ENCODE measurements at regions not wholly inside any gene's neighbourhood (a gene's known extent, or its start where the extent isn't known, plus 50 kb on each side); places are given as distances from the start of the nearest gene placed in this dataset.

DNA sequence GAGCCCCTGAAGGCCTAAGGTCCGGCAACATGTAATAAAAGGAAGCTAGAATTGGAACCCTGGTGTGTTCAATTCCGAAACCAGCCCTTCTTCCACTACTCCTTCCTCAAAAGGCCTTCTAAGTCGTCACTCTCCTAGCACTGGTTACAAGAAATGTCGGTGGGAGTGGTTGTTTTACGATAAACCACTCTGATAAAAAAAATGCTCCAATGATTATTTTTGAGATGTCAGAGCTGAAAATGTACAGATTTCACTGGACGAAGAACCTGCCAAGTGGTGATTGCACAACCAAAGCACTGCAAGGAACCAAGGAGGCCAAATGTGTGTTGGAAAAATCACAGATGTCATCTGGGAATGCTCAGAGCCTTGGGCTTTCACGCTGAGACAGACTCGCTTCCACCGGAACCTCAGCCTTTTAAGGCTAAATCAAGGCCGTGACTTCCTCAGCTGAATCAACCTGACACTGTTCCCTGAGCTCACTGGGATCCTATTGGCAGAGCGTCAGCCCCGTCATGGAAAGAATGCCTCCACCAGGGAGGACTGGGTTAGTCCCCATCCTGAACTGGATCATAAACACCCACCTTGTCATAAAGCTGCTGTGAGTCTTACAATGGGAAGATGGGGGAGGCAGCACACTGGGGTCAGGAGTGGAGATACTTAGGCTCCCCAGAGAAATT lies 108.1 kb upstream of the THBS1 start:
- peak overlapping the region; percentile 94 for H3K27ac ChIP-seq (ENCODE audit: low read depth, low read length)
- peak; percentile 97 for DNase-seq (ENCODE audit: low read depth, low spot score)
- POLR2A ChIA-PET: interaction anchor here (0.6 to 4.1 kb wide), 8 partner anchors 15 to 292 kb away, joined by 3 to 43 read pairs (median 4); partner anchors contain the start of gene THBS1
- no peaks in the 10 kb centered on the region for H3K27me3 ChIP-seq (ENCODE audit: control insufficient read depth, insufficient read depth, low read length)
- H3K9me3 ChIP-seq (ENCODE audit: control insufficient read depth, insufficient read depth, low read length): no peaks in the 10 kb centered on the region
- H3K4me3 ChIP-seq (ENCODE audit: low read depth, low read length): no peak overlapping the region
- TF ChIP-seq, protein P1, sequence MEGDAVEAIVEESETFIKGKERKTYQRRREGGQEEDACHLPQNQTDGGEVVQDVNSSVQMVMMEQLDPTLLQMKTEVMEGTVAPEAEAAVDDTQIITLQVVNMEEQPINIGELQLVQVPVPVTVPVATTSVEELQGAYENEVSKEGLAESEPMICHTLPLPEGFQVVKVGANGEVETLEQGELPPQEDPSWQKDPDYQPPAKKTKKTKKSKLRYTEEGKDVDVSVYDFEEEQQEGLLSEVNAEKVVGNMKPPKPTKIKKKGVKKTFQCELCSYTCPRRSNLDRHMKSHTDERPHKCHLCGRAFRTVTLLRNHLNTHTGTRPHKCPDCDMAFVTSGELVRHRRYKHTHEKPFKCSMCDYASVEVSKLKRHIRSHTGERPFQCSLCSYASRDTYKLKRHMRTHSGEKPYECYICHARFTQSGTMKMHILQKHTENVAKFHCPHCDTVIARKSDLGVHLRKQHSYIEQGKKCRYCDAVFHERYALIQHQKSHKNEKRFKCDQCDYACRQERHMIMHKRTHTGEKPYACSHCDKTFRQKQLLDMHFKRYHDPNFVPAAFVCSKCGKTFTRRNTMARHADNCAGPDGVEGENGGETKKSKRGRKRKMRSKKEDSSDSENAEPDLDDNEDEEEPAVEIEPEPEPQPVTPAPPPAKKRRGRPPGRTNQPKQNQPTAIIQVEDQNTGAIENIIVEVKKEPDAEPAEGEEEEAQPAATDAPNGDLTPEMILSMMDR (IDR thresholded peaks at IDR 0.05; ENCODE audit: low read depth, low read length): no peak
- CTCF ChIA-PET: interaction anchor here (1.2 kb wide), 1 partner anchor 656 kb away, joined by 3 read pairs; no protein-coding TSS in a partner anchor

GRCh38 chr15:39473298-39473947 lies 107.5 kb upstream of the THBS1 start:
- ChIA-PET POLR2A (interaction anchor here (0.6 to 4.1 kb wide), 8 partner anchors 14 to 292 kb away, joined by 3 to 43 read pairs (median 4); partner anchors contain the start of gene THBS1), CTCF (interaction anchor here (1.2 kb wide), 1 partner anchor 657 kb away, joined by 3 read pairs; no protein-coding TSS in a partner anchor)
- peak overlapping the region; percentile 94 for H3K27ac ChIP-seq (ENCODE audit: low read depth, low read length)

GRCh38 chr15:39474657-39475056 lies 106.2 kb upstream of the THBS1 start:
- no peak overlapping the region for H3K4me3 ChIP-seq (ENCODE audit: low read depth, low read length)
- POLR2A ChIA-PET: interaction anchor here (4.1 kb wide), 1 partner anchor 106 kb away, joined by 43 read pairs; the partner anchor contains the start of gene THBS1
- TF ChIP-seq, protein P1 (IDR thresholded peaks at IDR 0.05; ENCODE audit: low read depth, low read length): no peak
- CTCF ChIA-PET: no interaction called here
- no peak for DNase-seq (ENCODE audit: low read depth, low spot score)
- H3K9me3 ChIP-seq (ENCODE audit: control insufficient read depth, insufficient read depth, low read length): no peaks in the 10 kb centered on the region
- H3K27me3 ChIP-seq (ENCODE audit: control insufficient read depth, insufficient read depth, low read length): no peaks in the 10 kb centered on the region
- H3K27ac ChIP-seq (ENCODE audit: low read depth, low read length): no peak overlapping the region

More at GRCh38 chr15:39473298-39473947, 107.5 kb upstream of the THBS1 start:
- DNase-seq (ENCODE audit: low read depth, low spot score): no peak
- TF ChIP-seq, protein P1 (IDR thresholded peaks at IDR 0.05; ENCODE audit: low read depth, low read length): no peak
- Histone ChIP-seq H3K27me3 (ENCODE audit: control insufficient read depth, insufficient read depth, low read length) (no peaks in the 10 kb centered on the region), H3K4me3 (ENCODE audit: low read depth, low read length) (no peak overlapping the region), H3K9me3 (ENCODE audit: control insufficient read depth, insufficient read depth, low read length) (no peaks in the 10 kb centered on the region)

DNA sequence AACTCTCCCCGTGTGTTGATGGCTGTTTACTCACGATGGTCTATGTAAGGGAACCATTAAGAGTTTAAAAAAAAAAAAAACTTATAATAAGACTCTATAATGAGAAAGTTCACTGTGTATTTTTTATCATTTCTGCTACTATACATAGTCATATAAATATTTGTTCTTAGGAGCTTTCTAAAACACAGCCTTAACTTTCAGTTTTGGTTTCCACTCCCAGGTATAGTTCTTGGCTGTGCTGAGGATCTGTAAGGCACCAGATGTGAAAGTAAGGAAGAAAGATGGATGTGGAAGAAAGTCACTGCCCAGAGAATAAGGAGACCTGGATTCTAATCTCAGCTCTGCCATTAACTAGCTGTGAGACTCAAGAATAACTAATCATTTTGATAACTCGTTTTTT lies 101.9 kb upstream of the THBS1 start:
- CTCF ChIA-PET: no interaction called here
- no peak for DNase-seq (ENCODE audit: low read depth, low spot score)

More for the DNA sequence above, 101.9 kb upstream of the THBS1 start:
- TF ChIP-seq, protein P1 (IDR thresholded peaks at IDR 0.05; ENCODE audit: low read depth, low read length): no peak
- no peaks in the 10 kb centered on the region for H3K27me3 ChIP-seq (ENCODE audit: control insufficient read depth, insufficient read depth, low read length)
- POLR2A ChIA-PET: no interaction called here
- no peak overlapping the region for H3K4me3 ChIP-seq (ENCODE audit: low read depth, low read length)
- H3K27ac ChIP-seq (ENCODE audit: low read depth, low read length): no peak overlapping the region
- no peaks in the 10 kb centered on the region for H3K9me3 ChIP-seq (ENCODE audit: control insufficient read depth, insufficient read depth, low read length)
